ENCODE measurements at regions not wholly inside any gene's neighbourhood (a gene's known extent, or its start where the extent isn't known, plus 50 kb on each side); places are given as distances from the start of the nearest gene placed in this dataset.

GRCh38 chr3:56864090-56864489 lies 62.3 kb upstream of the ARHGEF3 start:
- no peak for DNase-seq (ENCODE audit: low read depth)

- no peak for DNase-seq (ENCODE audit: low read depth)
These were observed 60.8 kb upstream of the ARHGEF3 start for GRCh38 chr3:56862352-56863062.

- no peak for DNase-seq (ENCODE audit: low read depth)
These were observed 59.8 kb upstream of the ARHGEF3 start for GRCh38 chr3:56861511-56861910.

GRCh38 chr3:56860939-56861338 lies 59.2 kb upstream of the ARHGEF3 start:
- no peak for DNase-seq (ENCODE audit: low read depth)

GRCh38 chr3:56860351-56860750 lies 58.6 kb upstream of the ARHGEF3 start:
- DNase-seq (ENCODE audit: low read depth), result no peak

- no peak for DNase-seq (ENCODE audit: low read depth)
These were observed 56.6 kb upstream of the ARHGEF3 start for GRCh38 chr3:56858331-56858730.

GRCh38 chr3:56857178-56857577 lies 55.4 kb upstream of the ARHGEF3 start:
- DNase-seq (ENCODE audit: low read depth), result no peak

- DNase-seq (ENCODE audit: low read depth), result no peak
These were observed 55.0 kb upstream of the ARHGEF3 start for GRCh38 chr3:56856752-56857151.

- no peak for DNase-seq (ENCODE audit: low read depth)
These were observed 54.2 kb upstream of the ARHGEF3 start for GRCh38 chr3:56855856-56856512.

- no peak for DNase-seq (ENCODE audit: low read depth)
These were observed 53.3 kb upstream of the ARHGEF3 start for GRCh38 chr3:56854856-56855611.

GRCh38 chr3:56851966-56852884 lies 50.5 kb upstream of the ARHGEF3 start:
- DNase-seq (ENCODE audit: low read depth), result no peak
